GM20000 (cell line): ENCODE measurements at regions not wholly inside any gene's neighbourhood (a gene's known extent, or its start where the extent isn't known, plus 50 kb on each side); places are given as distances from the start of the nearest gene placed in this dataset.
"Not testable (repeated sequence)": the region's sequence is repeated elsewhere in the genome, so short reads cannot be mapped to it uniquely, and the experiment has no call there.

Experiments
- DNase-seq: peaks from one replicate; pipeline ENCODE4 v3.0.0; 2012; ENCODE audit warnings: low spot score
- CTCF ChIP-seq: IDR thresholded peaks from 2 replicates; pipeline ENCODE4 v1.5.1; 2012; ENCODE audit warnings: mild to moderate bottlenecking, control low read depth; ENCODE audit errors: extremely low read depth, missing control alignments

- DNase-seq, result no peak
Measured at GRCh38 chr1:143497374-143497747, 474.4 kb downstream of the FAM72C start.

DNA sequence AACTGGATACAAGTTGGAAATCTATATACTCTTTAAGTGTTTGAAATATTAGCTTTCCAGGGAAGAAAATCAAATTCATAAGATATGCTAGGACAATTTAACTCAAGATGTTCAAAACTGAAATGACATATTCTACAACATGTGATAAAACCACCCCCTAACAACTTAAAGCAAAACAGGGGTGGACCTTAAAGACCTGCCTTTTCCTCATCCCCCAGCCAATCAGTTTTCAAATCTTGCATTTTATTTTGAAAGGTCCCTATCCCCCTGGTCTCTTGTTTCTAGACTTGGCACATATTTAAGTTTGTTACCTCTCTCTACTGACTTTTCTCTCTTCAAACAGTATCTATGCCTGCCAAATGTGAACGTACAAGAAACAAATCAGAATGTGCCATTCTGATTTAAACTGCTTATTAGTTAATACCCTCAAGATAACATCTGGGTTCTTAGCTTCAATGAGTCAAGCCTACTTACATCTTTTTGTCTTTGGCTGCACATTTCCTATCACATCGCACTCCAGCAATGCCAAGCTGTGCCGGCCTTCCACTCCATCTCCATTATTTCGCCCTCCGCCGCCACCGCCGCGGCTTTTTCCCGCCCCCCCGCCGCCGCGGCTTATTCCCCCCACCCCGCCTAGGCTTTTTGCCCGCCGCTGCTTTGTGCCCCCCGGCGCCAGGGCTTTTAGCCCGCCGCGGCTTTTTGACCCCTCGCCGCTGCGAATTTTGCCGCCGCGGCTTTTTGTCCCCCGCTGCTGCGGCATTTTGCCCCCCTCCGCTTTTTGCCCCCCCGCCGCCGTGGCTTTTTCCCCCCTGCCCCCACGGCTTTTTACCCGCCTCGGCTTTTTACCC lies 475.0 kb downstream of the FAM72C start:
- DNase-seq, result not testable (repeated sequence)

More at GRCh38 chr1:143497374-143497747, 474.4 kb downstream of the FAM72C start:
- no peak for TF ChIP-seq CTCF
